Left lung (tissue), 4 donors: ENCODE measurements at regions not wholly inside any gene's neighbourhood (a gene's known extent, or its start where the extent isn't known, plus 50 kb on each side); places are given as distances from the start of the nearest gene placed in this dataset.

ENCODE experiments used
- ATAC-seq: fragments of 200-7000 bp; cut with Tn5 transposase; one replicate; pipeline ENCODE4 v1.9.1; 2020; ENCODE audit warnings: moderate library complexity
- DNase-seq, 4 donors: peaks; one replicate each; pipeline ENCODE4 v3.0.0-alpha.2; 2013 to 2020
- H3K27ac ChIP-seq, 2 donors: fragments of 200-600 bp; sonication (generic) in 1 of 2; one replicate each; pipeline versions ENCODE4 v1.5.0 to v1.8.0; 2020 to 2021
- H3K27me3 ChIP-seq, 2 donors: fragments of 200-600 bp; sonication (generic) in 1 of 2; one replicate each; pipeline versions ENCODE4 v1.5.0 to v1.8.0; 2020 to 2021
- H3K36me3 ChIP-seq, 2 donors: fragments of 200-600 bp; sonication (generic) in 1 of 2; one replicate each; pipeline versions ENCODE4 v1.5.0 to v1.8.0; 2020 to 2021
- H3K4me1 ChIP-seq, 2 donors: fragments of 200-600 bp; one replicate each; pipeline ENCODE4 v1.8.0; 2021
- H3K4me3 ChIP-seq, 2 donors: fragments of 200-600 bp; sonication (generic) in 1 of 2; one replicate each; pipeline versions ENCODE4 v1.5.0 to v1.8.0; 2020 to 2021; ENCODE audit warnings: mild to moderate bottlenecking in 1 of 2
- H3K9me3 ChIP-seq, 2 donors: fragments of 200-600 bp; sonication (generic) in 1 of 2; one replicate each; pipeline versions ENCODE4 v1.5.0 to v1.8.0; 2020 to 2021
- intact Hi-C, 2 donors: fragments of 100-400 bp; cut with DNase I; formaldehyde crosslinking; loops; one replicate each; pipeline versions ENCODE4 v1.11.2 to v1.14.2; 2022
- TF ChIP-seq, protein P1 (sequence below), 2 donors: fragments of 200-600 bp; sonication (generic) in 1 of 2; IDR thresholded peaks; one replicate each; pipeline versions ENCODE4 v1.5.0 to v1.8.0; 2021; ENCODE audit warnings: antibody characterized with exemption in 2 of 2
- donor health status: DM: no; HTN: yes; CAD: no.
- donor health status: DM: no; HTN: no; CAD: no.

DNA sequence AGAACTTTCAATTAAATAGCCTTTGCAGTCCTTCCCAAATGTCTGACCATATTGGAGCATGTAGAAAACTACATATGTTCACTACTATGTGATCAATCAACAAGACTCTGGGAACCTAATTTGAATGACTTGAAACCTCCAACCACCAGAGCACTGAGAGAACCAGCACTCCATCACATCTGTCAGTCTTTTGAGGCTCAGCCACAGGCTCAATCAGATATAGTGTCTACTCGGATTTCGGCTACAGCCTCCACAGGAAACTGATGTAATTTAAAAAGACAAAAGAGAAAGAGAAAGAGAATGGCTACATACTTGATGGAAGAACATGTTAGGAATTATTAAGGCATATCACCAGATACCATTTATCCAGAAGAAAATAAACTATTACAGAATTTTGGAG lies 859.0 kb downstream of the FAM181B start:
- intact Hi-C loops: no loop called here
- peaks cover 0 to 2% of the 10 kb centered on the region in 2 donors for H3K4me1 ChIP-seq
- no peaks in the 10 kb centered on the region for H3K27me3 ChIP-seq
- TF ChIP-seq, protein P1, sequence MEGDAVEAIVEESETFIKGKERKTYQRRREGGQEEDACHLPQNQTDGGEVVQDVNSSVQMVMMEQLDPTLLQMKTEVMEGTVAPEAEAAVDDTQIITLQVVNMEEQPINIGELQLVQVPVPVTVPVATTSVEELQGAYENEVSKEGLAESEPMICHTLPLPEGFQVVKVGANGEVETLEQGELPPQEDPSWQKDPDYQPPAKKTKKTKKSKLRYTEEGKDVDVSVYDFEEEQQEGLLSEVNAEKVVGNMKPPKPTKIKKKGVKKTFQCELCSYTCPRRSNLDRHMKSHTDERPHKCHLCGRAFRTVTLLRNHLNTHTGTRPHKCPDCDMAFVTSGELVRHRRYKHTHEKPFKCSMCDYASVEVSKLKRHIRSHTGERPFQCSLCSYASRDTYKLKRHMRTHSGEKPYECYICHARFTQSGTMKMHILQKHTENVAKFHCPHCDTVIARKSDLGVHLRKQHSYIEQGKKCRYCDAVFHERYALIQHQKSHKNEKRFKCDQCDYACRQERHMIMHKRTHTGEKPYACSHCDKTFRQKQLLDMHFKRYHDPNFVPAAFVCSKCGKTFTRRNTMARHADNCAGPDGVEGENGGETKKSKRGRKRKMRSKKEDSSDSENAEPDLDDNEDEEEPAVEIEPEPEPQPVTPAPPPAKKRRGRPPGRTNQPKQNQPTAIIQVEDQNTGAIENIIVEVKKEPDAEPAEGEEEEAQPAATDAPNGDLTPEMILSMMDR (IDR thresholded peaks at IDR 0.05): no peak
- ATAC-seq: no peak
- H3K4me3 ChIP-seq: no peak overlapping the region
- DNase-seq: no peak
- H3K9me3 ChIP-seq: no peaks in the 10 kb centered on the region
- H3K27ac ChIP-seq: no peak overlapping the region
- no peaks in the 10 kb centered on the region for H3K36me3 ChIP-seq

GRCh38 chr11:81870815-81871214 lies 862.8 kb downstream of the FAM181B start:
- H3K9me3 ChIP-seq: no peaks in the 10 kb centered on the region
- DNase-seq (no peak), ATAC-seq (no peak)
- TF ChIP-seq, protein P1 (IDR thresholded peaks at IDR 0.05): no peak
- intact Hi-C loops: no loop called here
- H3K36me3 ChIP-seq: no peaks in the 10 kb centered on the region
- no peak overlapping the region for H3K27ac ChIP-seq
- H3K4me1 ChIP-seq: peaks cover 0 to 5% of the 10 kb centered on the region in 2 donors
- no peaks in the 10 kb centered on the region for H3K27me3 ChIP-seq
- no peak overlapping the region for H3K4me3 ChIP-seq

DNA sequence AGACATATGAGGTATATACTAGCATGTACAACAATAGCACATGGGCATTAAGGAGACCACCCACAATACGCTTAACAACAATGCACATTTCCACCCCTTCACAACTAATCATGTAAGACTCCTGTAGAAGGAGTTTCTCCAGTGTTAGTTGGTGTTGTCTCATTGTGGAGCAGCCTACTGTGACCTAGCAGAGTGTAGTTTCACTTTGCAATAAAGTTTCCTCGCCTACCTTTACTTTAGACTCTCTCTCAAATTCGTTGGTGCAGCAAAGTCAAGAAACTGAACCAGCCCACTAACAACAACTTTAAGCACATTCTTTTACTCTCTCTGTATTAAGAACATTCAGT lies 863.6 kb downstream of the FAM181B start:
- ATAC-seq (no peak), DNase-seq (no peak)
- TF ChIP-seq, protein P1 (IDR thresholded peaks at IDR 0.05): no peak
- Histone ChIP-seq H3K27ac (no peak overlapping the region), H3K27me3 (no peaks in the 10 kb centered on the region), H3K36me3 (no peaks in the 10 kb centered on the region), H3K4me3 (no peak overlapping the region), H3K9me3 (no peaks in the 10 kb centered on the region), H3K4me1 (peaks cover 0 to 5% of the 10 kb centered on the region in 2 donors)
- intact Hi-C loops: no loop called here

- Histone ChIP-seq H3K4me3 (no peak overlapping the region), H3K27me3 (no peaks in the 10 kb centered on the region), H3K4me1 (peaks cover 0 to 5% of the 10 kb centered on the region in 2 donors), H3K36me3 (no peaks in the 10 kb centered on the region), H3K9me3 (no peaks in the 10 kb centered on the region), H3K27ac (no peak overlapping the region)
- TF ChIP-seq, protein P1 (IDR thresholded peaks at IDR 0.05): no peak
- DNase-seq: no peak
- intact Hi-C loops: no loop called here
- no peak for ATAC-seq
Measured at GRCh38 chr11:81869351-81870065, 864.2 kb downstream of the FAM181B start.

- DNase-seq (no peak), ATAC-seq (no peak)
- Histone ChIP-seq H3K4me3 (no peak overlapping the region), H3K36me3 (no peaks in the 10 kb centered on the region), H3K4me1 (peaks cover 0 to 5% of the 10 kb centered on the region in 2 donors), H3K27ac (no peak overlapping the region), H3K27me3 (no peaks in the 10 kb centered on the region), H3K9me3 (no peaks in the 10 kb centered on the region)
- TF ChIP-seq, protein P1 (IDR thresholded peaks at IDR 0.05): no peak
- intact Hi-C loops: no loop called here
Measured at GRCh38 chr11:81866896-81867295, 866.8 kb downstream of the FAM181B start.
